Natural killer cell (primary cell): ENCODE measurements at regions not wholly inside any gene's neighbourhood (a gene's known extent, or its start where the extent isn't known, plus 50 kb on each side); places are given as distances from the start of the nearest gene placed in this dataset.

Experiments used
- ATAC-seq, 3 donors: fragments of 150-1000 bp in 2 of 3; fragments of 200-7000 bp in 1 of 3; cut with Tn5 transposase; 1 replicate in 1 of 3; 2 replicates in 2 of 3; pipeline ENCODE4 v1.10.0; 2021; ENCODE audit warnings: mild to moderate bottlenecking in 2 of 3, moderate library complexity in 2 of 3
- DNase-seq, 2 donors: peaks; one replicate each; pipeline versions ENCODE4 v3.0.0 to v3.0.0-alpha.2; 2013 to 2021; ENCODE audit warnings: mixed read lengths in 1 of 2
- H3K27ac ChIP-seq: one replicate; pipeline ENCODE4 v1.5.1; 2013; ENCODE audit warnings: mild to moderate bottlenecking, low read length
- H3K27me3 ChIP-seq: one replicate; pipeline ENCODE4 v1.6.1; 2013; ENCODE audit warnings: low read length; ENCODE audit not compliant: control insufficient read depth, insufficient read depth
- H3K36me3 ChIP-seq: one replicate; pipeline ENCODE4 v1.6.1; 2013; ENCODE audit warnings: low read length; ENCODE audit not compliant: control insufficient read depth, insufficient read depth
- H3K4me1 ChIP-seq: one replicate; pipeline ENCODE4 v1.6.1; 2013; ENCODE audit warnings: low read length; ENCODE audit not compliant: control insufficient read depth, insufficient read depth
- H3K4me3 ChIP-seq: one replicate; pipeline ENCODE4 v1.5.1; 2013; ENCODE audit warnings: low read length
- H3K9me3 ChIP-seq: one replicate; pipeline ENCODE4 v1.6.1; 2013; ENCODE audit warnings: low read length; ENCODE audit not compliant: control insufficient read depth, insufficient read depth
- H3K27ac Mint-ChIP-seq, 2 donors: one replicate each; pipeline ENCODE4 v1.8.0; 2022; ENCODE audit warnings: mild to moderate bottlenecking in 2 of 2, mixed read lengths in 2 of 2, moderate library complexity in 1 of 2
- H3K27me3 Mint-ChIP-seq, 2 donors: one replicate each; pipeline ENCODE4 v1.8.0; 2022; ENCODE audit warnings: low read depth in 2 of 2, mixed read lengths in 2 of 2
- H3K36me3 Mint-ChIP-seq: one replicate; pipeline ENCODE4 v1.8.0; 2022; ENCODE audit warnings: mixed read lengths
- H3K4me1 Mint-ChIP-seq, 2 donors: one replicate each; pipeline ENCODE4 v1.8.0; 2022; ENCODE audit warnings: mixed read lengths in 2 of 2
- H3K4me3 Mint-ChIP-seq: one replicate; pipeline ENCODE4 v1.8.0; 2022; ENCODE audit warnings: mild to moderate bottlenecking, moderate library complexity, mixed read lengths
- H3K9me3 Mint-ChIP-seq, 2 donors: one replicate each; pipeline ENCODE4 v1.8.0; 2022; ENCODE audit warnings: mixed read lengths in 2 of 2
- CTCF ChIP-seq: fragments of 200-600 bp; IDR thresholded peaks from one replicate; pipeline ENCODE4 v1.8.0; 2022; ENCODE audit warnings: antibody characterized with exemption
- WGBS: methylation state at CpG from one replicate; pipeline ENCODE4 v1.1.7; 2013; ENCODE audit warnings: missing lambda C conversion rate; ENCODE audit not compliant: insufficient coverage; 5-methylcytosine and 5-hydroxymethylcytosine counted together
- intact Hi-C: fragments of 100-400 bp; cut with micrococcal nuclease; formaldehyde crosslinking; loops from one replicate; pipeline ENCODE4 v1.14.2; 2022

GRCh38 chr3:168205451-168205850 lies 109.7 kb upstream of the GOLIM4 start:
- Histone ChIP-seq H3K4me3 (no peak overlapping the region), H3K27ac (no peak overlapping the region), H3K4me1 (no peaks in the 10 kb centered on the region), H3K27me3 (no peaks in the 10 kb centered on the region), H3K36me3 (no peaks in the 10 kb centered on the region), H3K9me3 (no peaks in the 10 kb centered on the region)
- Mint-ChIP-seq H3K4me3 (no peak overlapping the region), H3K36me3 (no peaks in the 10 kb centered on the region), H3K9me3 (no peaks in the 10 kb centered on the region), H3K4me1 (no peaks in the 10 kb centered on the region), H3K27ac (no peak overlapping the region), H3K27me3 (peaks cover 0 to 3% of the 10 kb centered on the region in 2 donors)
- ATAC-seq: no peak
- WGBS: 64% methylated on average over 3 of the region's 4 CpGs
- TF ChIP-seq CTCF: no peak
- no peak for DNase-seq
- intact Hi-C loops: no loop called here

GRCh38 chr3:168197162-168197561 lies 101.4 kb upstream of the GOLIM4 start:
- no peaks in the 10 kb centered on the region for H3K27me3 Mint-ChIP-seq
- intact Hi-C loops: no loop called here
- peaks cover 0 to 2% of the 10 kb centered on the region in 2 donors for H3K4me1 Mint-ChIP-seq
- 94% methylated on average over 1 of the region's 3 CpGs for WGBS
- no peaks in the 10 kb centered on the region for H3K27me3 ChIP-seq
- no peak overlapping the region for H3K4me3 Mint-ChIP-seq
- DNase-seq (no peak), ATAC-seq (no peak)
- H3K9me3 Mint-ChIP-seq: no peaks in the 10 kb centered on the region
- no peaks in the 10 kb centered on the region for H3K36me3 Mint-ChIP-seq
- TF ChIP-seq CTCF: no peak
- no peak overlapping the region for H3K27ac ChIP-seq
- H3K27ac Mint-ChIP-seq: no peak overlapping the region
- no peaks in the 10 kb centered on the region for H3K9me3 ChIP-seq
- no peak overlapping the region for H3K4me3 ChIP-seq
- no peaks in the 10 kb centered on the region for H3K4me1 ChIP-seq
- H3K36me3 ChIP-seq: no peaks in the 10 kb centered on the region

- Histone ChIP-seq H3K9me3 (no peaks in the 10 kb centered on the region), H3K4me3 (no peak overlapping the region), H3K27ac (no peak overlapping the region), H3K36me3 (no peaks in the 10 kb centered on the region), H3K27me3 (no peaks in the 10 kb centered on the region), H3K4me1 (no peaks in the 10 kb centered on the region)
- Mint-ChIP-seq H3K4me1 (peaks cover 0 to 5% of the 10 kb centered on the region in 2 donors), H3K27ac (no peak overlapping the region), H3K4me3 (no peak overlapping the region), H3K27me3 (peaks cover 4 to 22% of the 10 kb centered on the region in 2 donors), H3K36me3 (no peaks in the 10 kb centered on the region), H3K9me3 (no peaks in the 10 kb centered on the region)
- ATAC-seq (no peak), DNase-seq (no peak)
- intact Hi-C loops: no loop called here
- no peak for TF ChIP-seq CTCF
Observed at GRCh38 chr3:168191856-168192255, 96.1 kb upstream of the GOLIM4 start.

- WGBS: 91% methylated on average over 2 of the region's 3 CpGs
- no peaks in the 10 kb centered on the region for H3K4me1 ChIP-seq
- H3K27me3 Mint-ChIP-seq: peaks cover 4 to 29% of the 10 kb centered on the region in 2 donors
- no peaks in the 10 kb centered on the region for H3K27me3 ChIP-seq
- no peaks in the 10 kb centered on the region for H3K9me3 Mint-ChIP-seq
- H3K27ac ChIP-seq: no peak overlapping the region
- no peak overlapping the region for H3K27ac Mint-ChIP-seq
- DNase-seq: no peak
- H3K36me3 ChIP-seq: no peaks in the 10 kb centered on the region
- intact Hi-C loops: no loop called here
- no peak overlapping the region for H3K4me3 ChIP-seq
- H3K36me3 Mint-ChIP-seq: no peaks in the 10 kb centered on the region
- H3K9me3 ChIP-seq: no peaks in the 10 kb centered on the region
- H3K4me1 Mint-ChIP-seq: peaks cover 0 to 4% of the 10 kb centered on the region in 2 donors
- ATAC-seq: no peak
- TF ChIP-seq CTCF: no peak
- no peak overlapping the region for H3K4me3 Mint-ChIP-seq
Observed at GRCh38 chr3:168187233-168187632, 91.5 kb upstream of the GOLIM4 start.
